HG02943 (cell line): ENCODE measurements at regions not wholly inside any gene's neighbourhood (a gene's known extent, or its start where the extent isn't known, plus 50 kb on each side); places are given as distances from the start of the nearest gene placed in this dataset.
"Not testable (repeated sequence)": the region's sequence is repeated elsewhere in the genome, so short reads cannot be mapped to it uniquely, and the experiment has no call there.

ENCODE experiments used
- ATAC-seq: cut with Tn5 transposase; IDR thresholded peaks from one replicate; pipeline ENCODE4 v1.9.1; 2021; ENCODE audit warnings: mild to moderate bottlenecking, low read depth, moderate library complexity; ENCODE audit not compliant: unreplicated experiment

DNA sequence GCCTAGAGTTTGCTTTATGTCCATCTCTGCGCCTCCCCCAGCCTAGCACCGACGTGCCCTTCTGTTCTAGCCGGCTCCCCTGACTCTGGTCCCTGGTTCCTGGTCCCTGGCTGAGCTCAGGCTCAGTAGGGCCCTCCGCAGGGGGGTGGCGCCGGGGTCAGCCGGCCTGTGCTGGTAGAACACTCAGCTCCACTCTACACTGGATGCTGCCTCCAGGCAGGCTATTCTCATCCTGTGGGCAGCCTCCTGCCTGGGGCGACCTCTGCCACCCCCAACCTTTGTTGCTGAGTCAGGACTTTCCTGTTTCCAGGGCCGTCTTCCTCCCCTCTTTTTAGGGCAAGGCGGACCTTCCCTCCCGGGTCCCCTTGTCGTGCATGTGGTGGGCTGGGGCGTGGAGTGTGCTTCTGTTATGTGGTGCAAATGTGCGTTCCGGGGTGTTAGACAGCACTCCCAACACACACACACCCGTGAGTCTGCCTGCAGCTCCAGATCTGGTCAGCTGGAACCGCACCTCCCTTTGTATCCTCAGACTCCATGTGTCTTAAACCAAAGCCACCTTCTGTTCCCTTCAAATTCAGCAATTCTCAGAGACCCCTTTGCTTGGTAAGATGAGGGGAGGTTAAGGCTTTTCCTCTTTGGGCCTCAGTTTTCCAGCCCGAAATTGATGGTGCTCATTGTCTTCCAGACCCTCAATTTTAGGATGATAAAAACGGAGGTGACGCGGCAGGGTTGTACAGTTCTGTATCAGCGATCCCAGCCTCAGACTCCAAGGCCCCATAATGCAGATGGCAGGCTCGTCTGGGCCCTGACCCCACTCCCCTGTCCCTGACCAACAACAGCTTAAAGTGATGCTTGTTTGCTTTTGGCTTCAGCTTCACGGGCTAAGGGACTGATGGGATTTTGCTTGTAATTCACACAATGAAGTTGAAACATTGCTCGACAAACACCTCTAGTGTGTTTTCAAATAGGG, 1327.9 kb downstream of the BRD1 start:
- no peak for ATAC-seq

DNA sequence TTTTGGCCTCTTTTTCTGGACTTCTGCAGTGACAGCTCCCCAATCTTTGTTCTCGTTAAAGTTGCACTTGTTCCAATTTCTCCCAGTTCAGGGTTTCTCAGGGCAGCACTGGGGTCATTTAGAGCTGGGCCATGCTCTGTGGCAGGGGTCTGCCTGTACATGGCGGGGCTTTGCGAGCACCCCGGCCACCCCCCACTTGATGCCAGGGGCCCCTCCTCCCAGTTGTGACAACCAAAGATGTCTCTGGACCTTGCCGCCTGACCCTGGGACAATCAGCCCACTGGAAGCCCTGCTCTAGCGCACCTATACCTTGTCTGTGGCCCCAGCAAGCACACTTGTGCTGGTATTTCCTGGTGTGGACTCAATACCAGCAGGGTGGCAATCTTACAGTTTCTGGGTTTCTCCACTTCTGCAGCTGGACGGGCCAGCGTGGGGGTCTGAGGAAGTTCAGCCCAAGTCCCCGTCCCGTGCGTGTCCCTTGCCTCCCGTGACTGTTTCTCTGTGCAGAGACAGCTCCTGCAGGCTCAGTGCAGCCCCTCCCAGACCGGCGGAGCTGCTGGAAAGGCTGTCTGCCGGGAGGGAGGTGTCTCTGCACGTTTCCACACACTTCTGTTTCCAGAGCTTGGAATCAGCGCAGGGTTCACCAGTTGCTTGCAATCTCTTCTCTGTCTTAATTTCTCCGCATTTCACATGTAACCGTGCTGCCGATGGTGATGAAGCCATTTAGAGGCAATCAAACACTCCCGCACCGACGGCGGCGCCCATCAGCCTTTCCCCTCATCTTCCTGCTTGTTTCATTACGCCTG, 1328.9 kb downstream of the BRD1 start:
- no peak for ATAC-seq

DNA sequence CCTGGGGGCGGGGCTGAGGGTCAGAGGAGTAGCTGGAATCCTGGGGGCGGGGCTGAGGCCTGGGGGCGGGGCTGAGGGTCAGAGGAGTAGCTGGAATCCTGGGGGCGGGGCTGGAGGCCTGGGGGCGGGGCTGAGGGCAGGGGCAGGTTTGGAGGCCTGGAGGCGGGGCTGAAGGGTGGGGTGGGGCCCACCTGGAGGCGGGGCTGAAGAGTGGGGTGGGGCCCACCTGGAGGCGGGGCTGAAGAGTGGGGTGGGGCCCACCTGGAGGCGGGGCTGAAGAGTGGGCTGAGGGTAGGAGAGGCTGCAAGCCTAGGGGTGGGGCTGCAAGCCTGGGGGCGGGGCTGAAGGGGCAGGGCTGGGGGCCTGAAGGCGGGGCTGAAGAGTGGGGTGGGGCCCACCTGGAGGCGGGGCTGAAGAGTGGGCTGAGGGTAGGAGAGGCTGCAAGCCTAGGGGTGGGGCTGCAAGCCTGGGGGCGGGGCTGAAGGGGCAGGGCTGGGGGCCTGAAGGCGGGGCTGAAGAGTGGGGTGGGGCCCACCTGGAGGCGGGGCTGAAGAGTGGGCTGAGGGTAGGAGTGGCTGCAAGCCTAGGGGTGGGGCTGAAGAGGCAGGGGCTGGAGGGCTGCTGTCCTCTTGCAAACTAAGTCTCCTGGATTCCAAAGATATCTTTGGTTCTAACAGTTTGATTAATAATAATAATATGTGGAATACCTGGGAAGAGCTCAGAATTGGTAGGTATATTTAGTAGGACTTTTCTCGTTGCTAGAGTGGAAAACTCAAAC, 1329.7 kb downstream of the BRD1 start:
- not testable (repeated sequence) for ATAC-seq

DNA sequence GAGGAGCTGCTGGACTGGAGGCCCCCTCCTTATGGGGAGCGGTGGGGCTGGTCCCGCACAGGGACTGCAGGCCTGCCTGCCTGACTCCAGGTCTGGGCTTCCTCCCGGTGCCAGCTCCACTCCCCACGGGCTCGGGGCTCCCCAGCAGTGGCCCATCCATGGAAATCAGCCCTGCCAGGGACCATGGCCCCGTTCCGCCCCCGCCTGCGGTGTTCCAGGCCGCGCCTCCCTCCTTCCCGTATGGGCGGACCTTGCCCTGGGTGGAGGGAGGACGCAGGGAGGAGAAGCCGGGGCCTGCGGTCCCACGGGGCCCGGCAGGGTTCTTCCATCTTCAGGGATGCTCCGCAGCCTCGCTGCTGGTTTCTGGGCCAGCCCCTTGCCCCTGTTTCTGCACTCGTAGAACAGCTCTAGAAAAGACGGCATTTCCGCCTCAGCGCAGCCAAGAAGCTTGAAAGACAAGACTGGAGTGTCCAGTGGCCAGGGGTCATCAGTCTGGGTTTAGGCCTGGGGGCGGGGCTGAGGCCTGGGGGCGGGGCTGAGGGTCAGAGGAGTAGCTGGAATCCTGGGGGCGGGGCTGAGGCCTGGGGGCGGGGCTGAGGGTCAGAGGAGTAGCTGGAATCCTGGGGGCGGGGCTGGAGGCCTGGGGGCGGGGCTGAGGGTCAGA, 1330.6 kb downstream of the BRD1 start:
- no peak for ATAC-seq

DNA sequence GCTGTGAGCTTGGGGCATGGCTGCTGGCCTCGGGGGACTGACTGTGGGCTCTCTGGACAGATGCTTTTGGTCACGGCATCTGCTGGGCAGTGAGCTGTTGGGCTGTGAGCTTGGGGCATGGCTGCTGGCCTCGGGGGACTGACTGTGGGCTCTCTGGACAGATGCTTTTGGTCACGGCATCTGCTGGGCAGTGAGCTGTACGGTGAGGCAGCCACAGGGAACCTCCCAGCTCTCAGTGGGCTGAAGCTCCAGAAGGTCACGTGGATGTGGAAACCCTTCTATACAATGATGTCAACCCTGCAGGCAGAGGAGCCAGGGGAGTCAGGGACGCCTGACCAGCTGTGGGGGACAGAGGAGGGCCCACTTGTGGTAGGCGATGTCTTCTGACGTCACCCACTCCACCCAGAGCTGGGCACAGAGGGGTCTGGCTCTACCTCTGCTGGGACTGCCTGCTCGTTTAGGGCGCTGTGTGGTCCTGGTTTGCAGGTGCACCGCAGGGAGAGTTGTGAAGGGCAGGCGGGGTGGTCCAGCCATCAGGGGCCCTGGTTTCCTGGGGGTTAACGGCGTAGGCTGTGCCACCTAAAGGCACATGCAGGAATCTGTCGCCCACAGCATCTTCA, 1331.3 kb downstream of the BRD1 start:
- ATAC-seq: no peak

DNA sequence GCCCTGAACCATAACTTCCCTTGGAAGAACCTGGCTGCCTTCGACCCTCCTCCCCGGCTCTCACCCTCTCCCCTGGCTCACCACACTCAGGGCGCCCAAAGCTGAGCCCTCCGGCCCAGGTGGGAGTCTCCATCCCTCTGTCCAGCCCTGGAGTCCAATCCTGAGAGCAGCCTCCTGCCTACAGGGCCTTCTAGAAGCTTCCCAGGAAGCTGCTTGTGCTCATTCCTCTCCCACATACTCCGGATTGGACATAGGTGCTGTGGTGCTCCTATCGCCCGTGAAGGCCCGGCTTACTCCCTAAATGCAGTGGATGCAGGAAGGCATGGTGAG, 1332.0 kb downstream of the BRD1 start:
- ATAC-seq: no peak

DNA sequence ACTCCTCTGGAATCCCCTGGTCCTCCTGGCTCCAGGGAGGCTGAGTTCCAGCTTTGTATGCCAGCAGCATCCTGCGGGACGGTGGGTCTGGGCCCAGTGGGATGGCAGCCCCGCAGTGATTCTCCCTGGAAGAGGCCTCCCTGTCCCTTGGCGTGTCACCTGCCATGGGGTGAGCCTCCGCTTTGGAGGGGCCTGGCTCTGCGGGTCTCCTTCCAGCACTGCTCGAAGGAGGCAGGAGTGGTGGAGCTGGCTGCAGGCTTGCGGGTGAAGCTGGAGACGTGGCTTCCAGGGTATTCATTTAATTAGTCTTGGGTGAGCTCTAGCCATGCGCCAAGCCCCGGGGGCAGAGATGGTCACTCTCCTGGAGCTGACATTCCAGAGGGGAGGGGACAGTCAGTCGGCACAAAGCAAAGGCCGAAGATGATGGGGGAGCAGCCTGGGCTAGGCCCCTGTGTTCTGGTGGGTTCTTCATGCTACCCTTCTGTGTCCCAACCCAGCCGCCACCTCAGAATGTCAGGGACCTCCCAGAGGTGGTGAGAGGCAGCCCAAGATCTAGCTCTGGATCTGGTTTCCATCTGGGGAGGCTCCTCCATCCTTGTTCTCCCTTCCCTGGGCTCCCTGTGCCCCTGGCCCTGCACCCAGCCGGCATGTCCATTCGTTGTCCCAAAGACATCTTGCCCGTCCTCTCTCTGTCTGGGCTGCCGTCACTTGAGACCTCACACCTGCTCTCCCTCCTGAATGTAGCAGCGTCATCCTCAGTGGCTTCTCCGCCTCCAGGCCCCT, 1332.5 kb downstream of the BRD1 start:
- no peak for ATAC-seq

DNA sequence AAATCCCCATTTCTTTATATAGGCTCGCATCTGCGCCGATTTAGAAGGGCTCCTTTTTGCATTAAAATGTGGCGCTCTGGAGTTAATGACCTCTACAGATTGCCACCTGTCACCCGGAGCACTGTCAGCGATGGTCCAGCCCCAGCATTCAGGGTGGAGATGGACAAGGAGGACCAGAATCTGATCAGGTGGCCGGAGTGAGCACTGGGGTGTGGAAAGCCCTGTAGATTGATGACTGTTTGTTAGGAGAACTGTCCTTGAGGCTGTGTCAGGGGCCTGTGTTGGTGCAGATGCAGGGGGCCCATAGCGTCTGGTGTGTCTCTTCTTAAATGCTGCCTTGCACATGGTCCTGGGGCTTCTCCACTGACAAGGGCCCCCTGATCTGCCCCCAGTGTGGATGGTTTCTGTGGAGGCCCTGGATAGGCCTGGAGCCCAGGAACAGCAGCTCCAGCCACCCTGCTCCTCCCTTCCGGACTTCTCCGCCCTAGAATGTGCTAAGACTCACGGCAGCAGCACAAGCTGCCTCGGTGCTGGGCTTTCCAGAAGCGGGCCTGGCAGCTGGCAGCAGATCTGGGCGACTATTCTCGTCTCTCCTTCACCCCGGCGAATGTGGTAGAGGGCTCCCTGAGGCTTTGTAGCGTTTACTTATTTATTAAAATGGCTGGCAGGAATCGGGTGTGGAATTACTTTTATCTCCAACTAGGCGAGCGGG, 1333.3 kb downstream of the BRD1 start:
- ATAC-seq: no peak

DNA sequence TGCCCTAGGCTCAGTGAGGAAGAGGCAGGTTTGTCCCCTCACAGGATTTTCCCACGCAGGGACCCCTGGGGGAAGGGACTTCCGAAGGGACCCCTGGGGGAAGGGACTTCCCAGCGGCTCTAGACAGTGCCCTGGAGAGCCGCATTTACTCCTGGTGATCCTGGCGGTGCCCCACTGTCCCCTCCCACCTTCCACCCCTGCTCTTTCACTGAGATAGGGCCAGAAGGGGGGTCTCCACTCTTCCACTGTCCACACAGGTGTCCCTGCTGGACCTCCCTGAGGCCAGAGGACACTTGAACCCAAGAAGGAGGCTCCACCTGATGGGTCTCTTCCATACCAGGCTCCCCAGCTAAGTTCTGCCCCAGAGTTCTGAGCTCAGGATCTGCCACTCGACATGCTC, 1333.9 kb downstream of the BRD1 start:
- ATAC-seq: no peak

DNA sequence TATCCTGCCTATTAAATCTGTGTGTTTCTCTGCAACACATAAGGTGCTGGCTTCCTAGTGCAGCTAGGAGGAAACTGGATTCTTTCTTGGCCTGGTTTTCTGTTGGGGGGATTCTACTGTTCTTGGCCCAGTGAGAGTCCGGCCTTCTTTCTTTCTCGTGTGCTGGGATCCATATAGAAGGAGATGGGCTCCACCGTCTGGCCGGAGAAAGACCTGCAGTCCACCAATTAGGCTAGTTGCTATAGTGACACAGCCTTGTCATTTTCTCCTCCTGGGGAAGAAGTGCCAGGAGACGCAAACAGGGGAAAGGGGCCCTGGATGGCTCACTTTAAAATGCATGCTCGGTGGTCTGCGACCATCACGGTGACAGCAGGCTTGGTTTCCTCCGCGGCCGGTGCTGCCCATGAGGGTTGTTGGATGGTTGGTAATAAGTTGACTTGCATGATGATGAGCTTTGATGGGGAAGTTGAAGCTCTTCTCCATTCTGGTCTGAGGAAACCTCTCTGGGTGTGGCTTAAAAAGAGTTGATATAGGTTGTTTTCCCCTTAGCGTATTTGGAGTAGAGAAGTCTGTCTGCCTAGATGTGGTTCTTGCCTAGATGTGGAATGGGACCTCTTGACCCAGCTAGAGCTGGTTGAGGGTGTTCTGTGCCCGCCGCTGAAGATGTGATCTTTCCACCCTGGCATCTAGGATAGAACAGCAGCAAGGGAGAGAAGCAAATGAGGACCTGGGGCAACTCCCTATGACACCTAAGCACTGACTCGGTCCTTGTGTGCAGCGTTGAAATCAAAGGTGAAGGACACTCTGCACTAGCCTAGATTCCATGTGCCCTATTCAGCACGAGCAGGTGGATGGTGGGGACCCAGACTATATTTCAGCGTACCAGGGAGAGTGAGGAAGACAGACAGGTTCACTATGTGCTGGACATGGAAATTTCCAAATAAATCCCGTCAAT, 1335.0 kb downstream of the BRD1 start:
- no peak for ATAC-seq

DNA sequence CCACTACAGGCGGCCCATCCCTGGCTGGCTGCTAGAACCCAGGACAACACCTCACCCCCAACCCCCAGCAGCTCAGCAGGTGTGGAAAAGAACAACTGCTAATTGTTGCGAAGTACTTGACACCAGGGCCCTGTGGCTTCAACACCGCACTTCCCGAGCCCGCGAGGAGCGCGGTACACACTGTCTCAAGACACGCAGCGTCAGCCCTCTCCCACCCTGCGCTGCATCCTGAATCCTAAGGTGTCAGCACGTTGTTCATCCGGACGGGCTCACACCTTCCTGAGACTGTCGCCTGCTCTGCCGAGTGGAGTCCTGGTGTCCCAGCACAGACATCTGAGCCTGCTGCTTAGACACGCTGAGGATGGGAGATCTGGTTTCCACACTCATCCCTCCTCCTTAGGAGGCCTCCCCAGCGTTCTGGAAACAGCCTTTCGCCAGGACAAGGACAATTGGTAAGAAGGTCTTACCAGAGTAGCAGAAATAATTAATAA, 1336.2 kb downstream of the BRD1 start:
- no peak for ATAC-seq

DNA sequence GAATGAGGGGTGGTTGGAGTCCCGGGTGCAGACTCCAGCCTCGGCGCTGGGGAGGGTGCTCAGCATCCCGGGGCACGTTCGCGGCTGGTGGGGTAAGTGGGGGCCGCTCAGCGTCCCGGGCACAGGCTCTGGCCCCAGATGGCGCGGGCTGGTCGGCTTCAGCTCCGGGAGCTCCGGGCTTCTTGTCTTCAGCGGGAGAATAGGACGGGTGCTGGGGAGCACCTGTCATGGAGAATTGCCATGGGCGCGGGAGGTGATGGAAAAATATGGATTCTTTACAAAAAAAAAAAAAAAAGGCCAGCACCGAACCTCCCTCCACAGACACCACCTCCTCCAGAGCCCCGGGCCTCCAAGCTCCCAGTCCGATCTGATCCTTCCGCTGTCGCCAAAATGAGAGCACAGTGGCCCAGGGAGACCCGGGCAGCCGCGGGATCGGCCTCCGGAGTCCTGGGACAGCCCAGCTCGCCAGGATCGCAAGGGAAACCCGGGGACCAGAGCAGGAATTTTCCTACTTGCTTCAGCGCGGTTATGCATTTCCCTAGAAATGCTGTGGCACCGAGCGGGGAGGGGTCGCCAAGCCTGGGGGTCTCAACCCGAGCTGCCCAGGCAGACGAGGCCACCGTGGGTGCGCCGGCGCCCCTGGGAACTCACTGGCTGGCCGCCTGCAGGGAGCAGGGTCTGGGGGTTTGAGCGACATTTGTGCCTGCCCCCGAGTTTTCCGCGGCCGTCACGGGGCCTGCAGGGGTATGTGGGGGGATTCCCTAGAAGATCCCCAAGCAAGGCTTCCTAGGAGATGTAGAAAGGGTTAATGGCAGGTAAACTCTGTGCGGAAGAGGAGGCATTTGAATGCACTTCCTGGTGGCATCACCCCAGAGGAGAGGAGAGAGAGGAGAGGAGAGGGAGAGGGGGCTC, 1336.9 kb downstream of the BRD1 start:
- no peak for ATAC-seq

DNA sequence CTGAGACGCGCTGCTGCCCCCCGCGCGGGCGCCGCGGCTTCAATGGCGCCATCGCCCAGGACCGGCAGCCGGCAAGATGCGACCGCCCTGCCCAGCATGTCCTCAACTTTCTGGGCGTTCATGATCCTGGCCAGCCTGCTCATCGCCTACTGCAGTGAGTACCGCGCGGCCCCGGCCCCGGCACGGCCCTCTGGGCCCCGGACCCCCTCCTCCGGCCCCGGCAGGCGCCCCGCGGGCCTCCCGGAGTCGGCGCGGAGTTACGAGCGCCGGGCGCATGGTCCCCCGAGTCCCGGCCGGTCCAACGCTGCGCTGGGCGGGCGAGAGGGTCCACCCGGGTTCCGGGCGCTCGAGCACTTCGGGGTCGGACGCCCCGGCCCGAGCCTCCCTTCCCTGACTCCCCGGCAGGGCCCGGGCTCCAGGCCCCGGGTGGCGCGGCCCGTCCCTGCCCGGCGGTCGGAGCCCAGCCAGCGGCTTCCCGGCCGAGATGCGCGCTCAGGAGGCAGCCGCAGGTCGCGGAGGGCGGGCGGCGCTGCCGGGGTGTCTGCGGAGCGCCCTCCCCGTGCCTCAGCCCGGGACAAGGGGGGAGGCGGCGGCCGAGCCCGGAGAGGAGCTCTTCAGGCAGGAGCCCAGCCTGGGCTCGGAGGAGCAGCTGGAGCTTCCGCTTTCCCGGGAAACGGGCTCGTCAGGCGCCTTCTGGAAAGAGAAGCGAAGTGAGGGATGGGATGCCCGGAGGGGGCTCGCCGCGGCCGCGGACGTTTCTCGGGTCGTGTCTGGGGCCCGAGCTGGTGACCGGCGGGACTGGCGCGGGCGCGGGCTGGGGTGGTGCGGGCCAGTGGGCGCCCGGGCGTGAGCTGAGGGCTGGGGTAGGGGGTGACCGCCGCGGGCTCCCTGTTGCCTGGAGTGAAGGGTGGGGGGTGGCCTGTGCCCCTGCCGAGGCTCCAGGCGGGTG, 1337.8 kb downstream of the BRD1 start:
- no peak for ATAC-seq

DNA sequence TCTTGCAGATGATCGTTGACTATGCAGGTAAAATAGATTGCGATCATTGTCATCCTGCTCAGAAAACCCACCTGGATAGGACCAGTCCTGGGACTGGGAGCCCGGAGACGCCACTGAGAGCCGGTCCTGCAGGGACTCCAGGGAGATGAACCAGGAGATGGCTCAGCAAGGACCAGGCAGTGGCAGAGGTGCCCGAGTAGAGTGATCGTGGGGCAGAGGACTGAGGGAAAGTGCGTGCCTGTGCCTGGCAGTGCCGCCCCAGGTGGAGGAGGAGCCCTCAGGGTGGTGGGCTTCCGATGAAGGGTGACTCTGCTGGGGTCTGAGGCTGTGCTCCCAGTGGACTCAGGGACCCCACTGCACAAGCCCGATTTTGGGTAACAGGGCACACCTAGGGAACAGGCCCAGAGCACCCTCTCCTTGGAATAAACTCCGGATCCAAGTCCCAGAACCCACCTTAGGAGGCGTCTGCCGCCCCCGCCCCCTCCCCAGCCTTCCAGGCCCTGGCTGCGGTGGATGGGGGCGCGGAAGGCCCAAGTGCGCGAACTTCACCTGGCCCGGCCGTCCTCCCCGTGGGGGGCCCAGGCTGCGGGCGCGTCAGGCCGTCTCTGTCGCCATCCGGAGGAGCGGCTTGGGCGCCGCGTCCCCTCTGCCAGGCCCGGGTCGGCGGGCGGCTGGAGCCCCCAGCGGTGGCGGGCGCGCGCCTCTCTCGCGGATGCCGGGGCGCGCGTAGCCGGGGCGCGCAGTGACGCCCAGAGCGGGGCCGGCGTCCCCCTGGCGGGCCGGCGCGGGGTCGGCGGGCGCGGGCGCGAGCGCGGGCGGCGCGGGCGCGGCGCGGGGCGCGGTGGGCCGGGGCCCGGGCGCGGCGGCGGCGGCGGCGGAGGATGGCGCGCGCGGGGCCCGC, 1338.8 kb downstream of the BRD1 start:
- ATAC-seq: no peak
